HG02763 (cell line): ENCODE measurements at regions not wholly inside any gene's neighbourhood (a gene's known extent, or its start where the extent isn't known, plus 50 kb on each side); places are given as distances from the start of the nearest gene placed in this dataset.
"Not testable (repeated sequence)": the region's sequence is repeated elsewhere in the genome, so short reads cannot be mapped to it uniquely, and the experiment has no call there.

ENCODE experiments used
- ATAC-seq: cut with Tn5 transposase; IDR thresholded peaks from one replicate; pipeline ENCODE4 v1.9.1; 2021; ENCODE audit warnings: mild to moderate bottlenecking, moderate library complexity; ENCODE audit not compliant: unreplicated experiment

GRCh38 chr6:23618366-23618765 lies 507.6 kb upstream of the NRSN1 start:
- no peak for ATAC-seq

DNA sequence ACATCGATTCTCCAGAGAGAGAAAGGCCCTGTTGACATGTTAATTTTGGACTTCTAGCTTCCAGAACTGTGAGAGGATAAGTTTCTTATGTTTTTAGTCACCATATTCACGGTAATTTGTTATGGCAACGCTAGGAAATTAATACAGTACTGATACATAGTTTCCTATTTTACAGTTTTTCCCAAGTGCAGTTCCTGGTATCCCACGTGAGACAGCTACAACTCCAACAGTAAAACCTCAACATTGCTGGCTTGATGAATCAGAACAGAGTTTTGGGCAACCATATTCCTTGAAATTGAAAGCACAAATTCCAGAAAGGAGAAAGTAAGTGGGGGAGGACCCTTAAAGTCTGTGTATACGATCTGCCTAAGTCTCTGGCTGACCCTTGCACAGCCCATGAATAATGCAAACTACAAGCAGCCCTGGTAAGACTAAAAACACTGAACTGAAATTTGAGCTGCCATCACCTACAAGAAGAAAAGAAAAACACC lies 505.1 kb upstream of the NRSN1 start:
- ATAC-seq: no peak

DNA sequence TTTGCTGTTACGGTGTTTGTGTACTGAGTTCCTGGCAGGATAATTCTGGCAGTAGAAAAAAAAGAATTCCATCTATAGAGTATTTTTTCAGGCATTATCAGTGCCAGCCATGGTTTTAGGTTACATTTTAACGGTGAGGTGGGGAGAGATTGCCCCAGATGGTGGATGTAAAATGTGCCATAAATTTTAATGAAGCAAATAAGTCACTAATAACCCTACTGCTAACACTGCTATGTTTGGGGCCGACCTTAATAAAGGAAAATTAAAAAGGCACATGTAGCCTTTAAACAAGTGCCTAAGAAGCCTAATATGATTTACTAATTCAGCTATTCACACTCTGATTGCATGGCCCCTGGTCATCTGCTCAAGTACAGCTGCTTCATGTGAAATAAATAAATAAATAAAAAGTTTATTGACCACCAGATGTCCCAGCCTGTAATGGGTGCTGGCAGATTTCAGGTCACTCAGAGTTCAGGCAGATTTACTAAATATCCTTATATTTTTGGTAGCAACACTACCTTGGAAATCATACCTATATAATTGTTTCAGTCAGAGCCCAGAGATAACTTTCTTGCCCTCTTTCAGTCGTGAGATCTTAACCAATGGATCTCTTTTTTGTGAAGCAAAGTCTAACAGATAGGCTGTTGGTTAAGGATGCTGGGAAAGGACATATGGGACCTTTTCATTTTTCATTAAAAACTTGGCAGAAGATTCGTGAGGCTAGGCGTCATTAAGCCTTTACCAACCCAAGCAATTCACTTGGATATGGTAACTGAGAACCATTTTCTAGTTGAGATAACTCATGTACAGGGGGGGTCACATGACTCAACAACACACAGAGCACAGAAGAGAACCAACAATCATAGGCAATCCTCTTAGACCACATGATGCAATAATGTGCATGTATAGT lies 495.0 kb upstream of the NRSN1 start:
- ATAC-seq: no peak

DNA sequence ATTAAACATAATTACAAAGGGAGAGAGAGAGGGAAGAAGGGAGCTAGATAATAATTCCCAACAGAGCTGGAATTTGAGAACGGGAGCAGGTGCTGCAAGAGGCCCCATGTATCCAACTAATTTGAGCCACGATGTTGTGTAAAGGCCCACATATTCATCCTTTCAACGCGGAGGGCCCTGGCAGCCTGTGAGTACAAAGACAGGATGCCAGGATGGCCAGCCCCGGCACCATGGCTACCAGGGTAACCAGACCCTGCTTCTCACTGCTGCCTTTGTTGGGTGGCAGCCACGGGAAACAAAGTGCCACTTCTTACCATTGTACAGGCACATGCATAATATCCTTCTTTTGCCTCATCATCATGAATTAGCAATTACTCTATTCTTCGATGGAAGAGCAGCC lies 492.0 kb upstream of the NRSN1 start:
- ATAC-seq: no peak

DNA sequence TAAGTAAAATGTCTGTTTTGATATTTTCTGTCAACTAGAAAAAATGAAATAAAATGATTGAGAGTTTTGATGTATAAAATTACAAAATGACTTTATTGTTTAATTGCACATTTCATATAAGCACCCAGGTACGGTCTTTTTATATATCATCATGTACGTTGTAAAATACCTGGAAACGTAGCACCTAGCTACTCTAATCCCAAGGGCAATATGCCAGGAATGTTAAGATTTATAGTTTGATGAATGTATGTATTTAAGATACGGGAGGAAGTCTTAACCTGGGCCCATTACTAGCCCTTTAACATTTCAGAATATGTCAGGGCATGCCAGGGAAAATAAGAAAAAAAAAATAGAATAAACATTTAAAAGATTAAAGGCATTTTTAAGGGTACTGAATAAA lies 490.9 kb upstream of the NRSN1 start:
- no peak for ATAC-seq

- ATAC-seq: no peak
Observed at GRCh38 chr6:23637296-23637695, 488.7 kb upstream of the NRSN1 start.

DNA sequence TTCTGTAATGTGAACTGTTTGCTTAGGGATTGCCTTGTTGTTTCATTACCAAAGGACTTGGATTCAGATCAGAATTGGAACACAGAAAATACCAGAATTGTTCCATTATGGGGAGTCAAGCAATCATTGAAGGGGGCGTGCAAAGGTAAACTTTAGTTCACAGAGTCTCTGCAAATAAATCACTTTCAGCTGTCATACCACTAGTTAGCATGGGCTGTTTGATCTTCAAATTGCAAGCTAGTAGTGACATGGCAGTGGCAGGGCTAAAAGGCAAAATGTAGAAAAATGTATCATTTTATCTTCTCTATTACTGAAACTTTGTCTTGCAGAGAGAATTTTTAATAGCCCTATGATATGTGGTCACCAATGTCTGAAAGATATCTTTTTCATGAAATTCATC lies 483.2 kb upstream of the NRSN1 start:
- no peak for ATAC-seq

DNA sequence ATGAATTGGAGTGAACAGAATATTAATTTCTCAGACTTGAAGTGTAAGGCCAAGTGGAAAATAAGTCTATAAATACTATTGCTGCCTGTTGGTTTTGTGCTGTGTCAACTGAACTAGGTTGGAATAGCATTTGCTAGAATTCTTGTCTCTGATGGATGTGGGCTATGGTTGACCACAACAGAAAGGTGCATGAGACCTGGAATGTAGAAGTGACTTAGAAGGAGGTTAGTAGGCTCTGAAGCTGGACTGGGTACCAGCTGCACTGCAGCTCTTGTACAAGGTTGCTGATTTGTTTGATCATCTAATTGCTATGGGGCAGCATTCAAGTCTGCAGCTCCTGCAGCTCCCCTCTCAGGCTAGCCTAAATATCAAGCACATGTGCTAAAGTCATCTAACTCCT lies 479.0 kb upstream of the NRSN1 start:
- no peak for ATAC-seq

- no peak for ATAC-seq
Observed at GRCh38 chr6:23650676-23651075, 475.3 kb upstream of the NRSN1 start.

DNA sequence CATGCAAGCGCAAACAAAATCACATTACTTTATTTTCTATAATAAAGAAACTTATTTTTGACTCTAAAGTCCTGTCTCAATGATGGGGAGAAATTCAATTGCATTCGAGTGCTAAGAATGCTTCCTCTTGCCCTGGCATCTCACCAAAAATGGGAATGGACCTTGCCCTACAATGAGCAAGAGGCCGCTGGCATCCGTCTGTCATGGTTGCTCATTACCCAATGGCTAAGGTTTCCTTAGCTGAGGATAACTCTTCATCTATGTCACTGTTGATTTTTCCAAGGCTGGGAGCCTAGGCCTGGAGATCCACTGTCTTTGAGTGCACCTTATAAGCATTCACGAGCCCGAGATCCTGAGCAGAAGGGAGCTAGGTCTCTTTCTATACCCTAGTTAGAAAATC lies 471.3 kb upstream of the NRSN1 start:
- ATAC-seq: no peak

GRCh38 chr6:23655525-23655924 lies 470.5 kb upstream of the NRSN1 start:
- no peak for ATAC-seq

DNA sequence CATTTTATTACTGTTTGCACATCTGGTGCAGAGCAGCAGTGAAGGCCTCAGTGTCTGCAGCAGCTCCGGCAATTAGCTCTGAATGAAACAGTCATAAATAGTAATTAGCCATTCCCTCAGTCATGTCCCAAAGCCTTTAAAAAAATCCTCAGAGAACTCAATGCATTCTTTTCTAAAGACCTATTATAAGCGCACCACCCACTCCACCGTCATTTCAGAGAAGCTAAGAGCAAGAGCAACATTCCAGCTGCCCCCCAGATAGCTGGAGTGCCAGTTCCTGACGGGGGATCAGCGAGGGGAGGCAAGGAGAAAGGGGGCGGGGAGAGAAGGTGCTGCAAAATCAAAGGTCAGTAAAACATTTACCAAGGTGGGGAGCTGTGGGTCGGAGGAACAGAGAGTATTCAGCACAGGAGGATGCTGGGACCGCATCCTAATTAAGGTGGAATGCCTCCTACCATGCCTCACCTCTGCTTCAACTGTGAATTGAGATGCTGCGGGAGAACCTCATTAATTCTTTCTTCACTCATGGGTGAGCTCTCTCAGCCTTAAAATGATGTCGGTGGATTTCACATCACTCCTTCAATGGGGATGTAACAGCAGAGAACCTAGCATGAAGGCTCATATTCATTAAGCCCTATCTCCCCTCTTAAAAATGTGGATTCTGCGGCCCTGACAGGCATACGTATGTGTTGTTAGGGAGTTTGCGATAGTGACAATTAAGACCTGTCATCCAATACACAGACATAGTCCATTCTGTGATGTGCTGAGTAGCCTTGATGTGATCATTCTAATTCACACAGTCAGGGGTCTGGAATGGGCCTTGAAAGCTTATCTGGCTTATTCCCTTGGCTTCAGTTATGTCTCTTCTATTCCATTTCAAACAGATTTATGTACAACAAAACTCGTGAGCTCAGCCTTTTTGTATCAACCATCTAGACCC lies 469.5 kb upstream of the NRSN1 start:
- ATAC-seq: no peak

- no peak for ATAC-seq
Observed at GRCh38 chr6:23659125-23659524, 466.9 kb upstream of the NRSN1 start.

DNA sequence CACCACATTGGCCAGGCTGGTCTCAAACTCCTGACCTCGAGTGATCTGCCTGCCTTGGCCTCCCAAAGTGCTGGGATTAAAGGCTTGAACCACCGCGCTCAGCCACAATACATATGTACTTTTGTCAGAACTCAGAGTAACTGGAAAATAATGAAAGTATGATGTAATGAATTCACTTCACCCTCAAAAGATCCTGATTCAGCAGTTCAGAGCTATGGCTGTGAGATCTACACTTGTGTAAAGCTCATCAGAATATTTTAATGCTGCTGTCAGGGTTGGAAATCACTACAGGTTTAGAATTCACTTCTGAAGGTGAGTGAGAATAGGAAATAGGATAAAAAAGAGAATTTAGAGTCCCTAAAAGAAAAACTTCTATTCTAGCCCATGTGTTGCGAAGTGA lies 464.5 kb upstream of the NRSN1 start:
- no peak for ATAC-seq

DNA sequence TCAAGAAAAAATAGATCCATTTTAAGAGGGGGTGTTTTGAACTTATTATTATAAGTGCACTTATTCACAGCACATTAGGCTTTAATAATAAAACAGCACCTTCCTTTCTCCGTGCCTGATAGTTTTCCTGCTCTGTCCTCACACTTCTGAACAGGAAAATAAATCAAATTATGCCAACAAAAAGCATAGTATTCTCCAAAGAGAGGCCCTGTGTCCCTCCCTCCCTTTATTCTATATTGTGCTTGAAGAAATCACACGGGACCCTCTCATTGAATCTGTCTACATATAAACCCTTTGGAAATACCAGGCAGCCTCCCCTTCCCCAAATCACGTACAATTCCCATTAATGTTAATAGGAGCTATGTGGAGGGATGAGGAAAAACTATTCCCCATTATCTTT lies 462.9 kb upstream of the NRSN1 start:
- ATAC-seq: no peak

- ATAC-seq: no peak
Observed at GRCh38 chr6:23663652-23664051, 462.4 kb upstream of the NRSN1 start.

DNA sequence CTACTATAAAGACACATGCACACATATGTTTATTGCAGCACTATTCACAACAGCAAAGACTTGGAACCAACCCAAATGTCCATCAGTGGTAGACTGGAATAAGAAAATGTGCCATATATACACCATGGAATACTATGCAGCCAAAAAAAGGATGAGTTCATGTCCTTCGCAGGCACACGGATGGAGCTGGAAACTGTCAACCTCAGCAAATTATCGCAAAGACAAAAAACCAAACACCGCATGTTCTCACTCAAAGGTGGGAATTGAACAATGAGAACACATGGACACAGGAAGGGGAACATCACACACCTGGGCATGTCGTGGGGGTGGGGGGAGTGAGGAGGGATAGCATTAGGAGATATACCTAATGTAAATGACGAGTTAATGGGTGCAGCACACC lies 460.1 kb upstream of the NRSN1 start:
- not testable (repeated sequence) for ATAC-seq

DNA sequence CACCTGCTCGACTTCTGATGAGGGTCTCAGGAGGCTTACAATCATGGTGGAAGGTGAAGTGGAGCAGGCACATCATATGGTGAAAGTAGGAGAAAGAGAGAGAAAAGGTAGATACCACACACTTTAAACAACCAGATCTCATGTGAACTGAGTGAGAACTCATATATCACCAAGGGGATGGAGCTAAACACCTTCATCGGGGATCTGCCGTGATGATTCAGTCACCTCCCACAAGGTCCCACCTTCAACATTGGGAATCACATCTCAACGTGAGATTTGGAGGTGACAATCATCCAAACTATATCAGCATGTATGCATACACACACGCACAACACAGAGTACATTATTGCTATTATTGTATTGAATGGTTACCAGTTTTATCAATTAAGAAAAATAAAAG lies 453.3 kb upstream of the NRSN1 start:
- no peak for ATAC-seq

DNA sequence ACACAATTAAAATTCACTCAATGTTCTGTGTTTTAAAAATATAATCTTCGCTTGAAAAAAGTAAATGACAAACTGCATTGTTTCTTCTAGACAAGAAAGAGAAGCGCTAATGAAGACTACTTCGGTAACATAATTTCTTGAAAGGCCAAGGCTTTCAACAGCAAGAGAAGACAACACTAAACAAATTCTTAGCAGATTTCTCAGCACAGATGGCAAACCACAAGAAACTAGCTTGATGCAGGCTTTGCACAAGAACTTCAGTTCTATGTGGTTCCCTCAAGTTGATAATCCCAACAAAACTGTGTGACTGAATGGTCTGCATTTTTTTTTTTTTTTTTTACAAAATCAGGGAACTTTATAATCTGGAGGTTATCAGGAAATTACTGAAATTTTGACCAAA lies 447.4 kb upstream of the NRSN1 start:
- ATAC-seq: no peak

- no peak for ATAC-seq
Observed at GRCh38 chr6:23681743-23682142, 444.3 kb upstream of the NRSN1 start.

- no peak for ATAC-seq
Observed at GRCh38 chr6:23688650-23689049, 437.4 kb upstream of the NRSN1 start.
